ENCODE measurements at regions not wholly inside any gene's neighbourhood (a gene's known extent, or its start where the extent isn't known, plus 50 kb on each side); places are given as distances from the start of the nearest gene placed in this dataset.

- H3K9me3 ChIP-seq (ENCODE audit: control insufficient read depth in 1 of 2, insufficient read depth in 1 of 2, low read length in 2 of 2), result peaks cover 0 to 4% of the 10 kb centered on the region in 2 experiments
- TF ChIP-seq, protein P1, sequence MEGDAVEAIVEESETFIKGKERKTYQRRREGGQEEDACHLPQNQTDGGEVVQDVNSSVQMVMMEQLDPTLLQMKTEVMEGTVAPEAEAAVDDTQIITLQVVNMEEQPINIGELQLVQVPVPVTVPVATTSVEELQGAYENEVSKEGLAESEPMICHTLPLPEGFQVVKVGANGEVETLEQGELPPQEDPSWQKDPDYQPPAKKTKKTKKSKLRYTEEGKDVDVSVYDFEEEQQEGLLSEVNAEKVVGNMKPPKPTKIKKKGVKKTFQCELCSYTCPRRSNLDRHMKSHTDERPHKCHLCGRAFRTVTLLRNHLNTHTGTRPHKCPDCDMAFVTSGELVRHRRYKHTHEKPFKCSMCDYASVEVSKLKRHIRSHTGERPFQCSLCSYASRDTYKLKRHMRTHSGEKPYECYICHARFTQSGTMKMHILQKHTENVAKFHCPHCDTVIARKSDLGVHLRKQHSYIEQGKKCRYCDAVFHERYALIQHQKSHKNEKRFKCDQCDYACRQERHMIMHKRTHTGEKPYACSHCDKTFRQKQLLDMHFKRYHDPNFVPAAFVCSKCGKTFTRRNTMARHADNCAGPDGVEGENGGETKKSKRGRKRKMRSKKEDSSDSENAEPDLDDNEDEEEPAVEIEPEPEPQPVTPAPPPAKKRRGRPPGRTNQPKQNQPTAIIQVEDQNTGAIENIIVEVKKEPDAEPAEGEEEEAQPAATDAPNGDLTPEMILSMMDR (IDR thresholded peaks at IDR 0.05), result no peak
- H3K36me3 ChIP-seq (ENCODE audit: insufficient read depth, low read length), result no peaks in the 10 kb centered on the region
- H3K4me3 ChIP-seq (ENCODE audit: low read length), result no peak overlapping the region
- Mint-ChIP-seq H3K9me3 (no peaks in the 10 kb centered on the region), H3K4me1 (ENCODE audit: low read depth) (no peaks in the 10 kb centered on the region), H3K27me3 (peaks cover 14% of the 10 kb centered on the region), H3K27ac (no peak overlapping the region), H3K4me3 (no peak overlapping the region), H3K36me3 (ENCODE audit: low read depth) (no peaks in the 10 kb centered on the region)
- no peak for DNase-seq
- ATAC-seq (ENCODE audit: poor library complexity), result no peak
- POLR2A ChIA-PET, result no interaction called here
- intact Hi-C loops (cut with DNase I, micrococcal nuclease), result no loop called here
- no peaks in the 10 kb centered on the region for H3K27me3 ChIP-seq (ENCODE audit: control insufficient read depth in 1 of 2, insufficient read depth in 2 of 2, low read length in 2 of 2)
- no peaks in the 10 kb centered on the region for H3K4me1 ChIP-seq (ENCODE audit: insufficient read depth, low read length)
- CTCF ChIA-PET, result no interaction called here
- H3K27ac ChIP-seq (ENCODE audit: low read depth in 1 of 2, low read length in 2 of 2), result no peak overlapping the region
These were observed 63.7 kb upstream of the NEURL1B start for GRCh38 chr5:172577267-172577909.

GRCh38 chr5:172575816-172576545 is 65.1 kb upstream of the NEURL1B start:
- ATAC-seq (ENCODE audit: poor library complexity) (no peak), DNase-seq (no peak)
- H3K27ac Mint-ChIP-seq, result no peak overlapping the region
- Histone ChIP-seq H3K4me3 (ENCODE audit: low read length) (no peak overlapping the region), H3K9me3 (ENCODE audit: control insufficient read depth in 1 of 2, insufficient read depth in 1 of 2, low read length in 2 of 2) (peaks cover 0 to 4% of the 10 kb centered on the region in 2 experiments), H3K36me3 (ENCODE audit: insufficient read depth, low read length) (no peaks in the 10 kb centered on the region), H3K27ac (ENCODE audit: low read depth in 1 of 2, low read length in 2 of 2) (no peak overlapping the region), H3K4me1 (ENCODE audit: insufficient read depth, low read length) (no peaks in the 10 kb centered on the region), H3K27me3 (ENCODE audit: control insufficient read depth in 1 of 2, insufficient read depth in 2 of 2, low read length in 2 of 2) (no peaks in the 10 kb centered on the region)
- TF ChIP-seq, protein P1 (IDR thresholded peaks at IDR 0.05), result no peak
- no peak overlapping the region for H3K4me3 Mint-ChIP-seq
- intact Hi-C loops (cut with DNase I, micrococcal nuclease), result no loop called here
- H3K9me3 Mint-ChIP-seq, result no peaks in the 10 kb centered on the region
- CTCF ChIA-PET, result no interaction called here
- H3K27me3 Mint-ChIP-seq, result peaks cover 14% of the 10 kb centered on the region
- no peaks in the 10 kb centered on the region for H3K4me1 Mint-ChIP-seq (ENCODE audit: low read depth)
- no peaks in the 10 kb centered on the region for H3K36me3 Mint-ChIP-seq (ENCODE audit: low read depth)
- POLR2A ChIA-PET, result no interaction called here

- Histone ChIP-seq H3K4me3 (ENCODE audit: low read length) (no peak overlapping the region), H3K9me3 (ENCODE audit: control insufficient read depth in 1 of 2, insufficient read depth in 1 of 2, low read length in 2 of 2) (peaks cover 0 to 4% of the 10 kb centered on the region in 2 experiments), H3K4me1 (ENCODE audit: insufficient read depth, low read length) (no peaks in the 10 kb centered on the region), H3K36me3 (ENCODE audit: insufficient read depth, low read length) (no peaks in the 10 kb centered on the region), H3K27ac (ENCODE audit: low read depth in 1 of 2, low read length in 2 of 2) (no peak overlapping the region), H3K27me3 (ENCODE audit: control insufficient read depth in 1 of 2, insufficient read depth in 2 of 2, low read length in 2 of 2) (no peaks in the 10 kb centered on the region)
- CTCF ChIA-PET, result no interaction called here
- intact Hi-C loops (cut with DNase I, micrococcal nuclease), result no loop called here
- POLR2A ChIA-PET, result no interaction called here
- Mint-ChIP-seq H3K27me3 (peaks cover 14% of the 10 kb centered on the region), H3K36me3 (ENCODE audit: low read depth) (no peaks in the 10 kb centered on the region), H3K27ac (no peak overlapping the region), H3K4me1 (ENCODE audit: low read depth) (no peaks in the 10 kb centered on the region), H3K9me3 (no peaks in the 10 kb centered on the region), H3K4me3 (no peak overlapping the region)
- ATAC-seq (ENCODE audit: poor library complexity) (no peak), DNase-seq (no peak)
- TF ChIP-seq, protein P1 (IDR thresholded peaks at IDR 0.05), result no peak
These were observed 65.6 kb upstream of the NEURL1B start for GRCh38 chr5:172575416-172575815.
